A673 (cell line): ENCODE measurements at regions not wholly inside any gene's neighbourhood (a gene's known extent, or its start where the extent isn't known, plus 50 kb on each side); places are given as distances from the start of the nearest gene placed in this dataset.

Experiments used
- BruUV-seq: library from RNA; stranded (reverse); fragments of 400-500 nt; replicated peaks from 2 replicates; lab custom pipeline; 2021; lab: Mats Ljungman, UMichigan
- CTCF ChIA-PET: fragments of 300-600 bp; sonication (Branson Sonifier 250); formaldehyde crosslinking; loops from one replicate; lab custom pipeline; 2022; ENCODE audit warnings: antibody characterized with exemption; lab: Charles Lee
- POLR2A ChIA-PET: fragments of 300-600 bp; sonication (Branson Sonifier 250); formaldehyde crosslinking; loops from one replicate; lab custom pipeline; 2022; ENCODE audit warnings: antibody characterized with exemption; ENCODE audit not compliant: low non-redundant PET; lab: Charles Lee
- DNase-seq: peaks from one replicate; pipeline ENCODE4 v3.0.0-alpha.2; 2015; ENCODE audit warnings: low spot score
- H3K27ac ChIP-seq: fragments of 200-600 bp; sonication (generic); 2 replicates; pipeline ENCODE4 v1.5.1; 2016; ENCODE audit warnings: mixed run types, low read depth, mild to moderate bottlenecking, mixed read lengths, antibody characterized with exemption, low read length; ENCODE audit not compliant: poor library complexity, severe bottlenecking
- H3K27me3 ChIP-seq: fragments of 200-600 bp; sonication (generic); replicated peaks from 2 replicates; pipeline ENCODE4 v1.6.1; 2017; ENCODE audit warnings: mixed run types, low read depth, mild to moderate bottlenecking, mixed read lengths, antibody characterized with exemption, low read length; ENCODE audit not compliant: insufficient read depth, poor library complexity
- H3K36me3 ChIP-seq: fragments of 200-600 bp; sonication (generic); 2 replicates; pipeline ENCODE4 v1.6.1; 2016; ENCODE audit warnings: mixed run types, mild to moderate bottlenecking, mixed read lengths, antibody characterized with exemption, low read length; ENCODE audit not compliant: insufficient read depth, poor library complexity, severe bottlenecking
- H3K4me1 ChIP-seq: fragments of 200-600 bp; sonication (generic); 2 replicates; pipeline ENCODE4 v1.6.1; 2017; ENCODE audit warnings: mixed run types, mild to moderate bottlenecking, mixed read lengths, antibody characterized with exemption, low read length; ENCODE audit not compliant: insufficient read depth, poor library complexity, severe bottlenecking
- H3K4me3 ChIP-seq: fragments of 200-600 bp; sonication (generic); 2 replicates; pipeline ENCODE4 v1.5.1; 2016; ENCODE audit warnings: low read depth, mixed run types, mild to moderate bottlenecking, mixed read lengths, low read length; ENCODE audit not compliant: poor library complexity, severe bottlenecking
- H3K9me3 ChIP-seq: fragments of 200-600 bp; sonication (generic); 2 replicates; pipeline ENCODE4 v1.6.1; 2016; ENCODE audit warnings: mixed run types, low read depth, mild to moderate bottlenecking, mixed read lengths, antibody characterized with exemption, low read length; ENCODE audit not compliant: poor library complexity, severe bottlenecking
- EZH2 ChIP-seq: fragments of 200-600 bp; sonication (generic); IDR thresholded peaks from 2 replicates; pipeline ENCODE4 v1.6.1; 2017; ENCODE audit warnings: borderline replicate concordance, low read depth, mild to moderate bottlenecking, mixed read lengths, antibody characterized with exemption, low read length; ENCODE audit not compliant: poor library complexity, severe bottlenecking
- intact Hi-C: fragments of 100-400 bp; cut with micrococcal nuclease; formaldehyde crosslinking; loops from one replicate; pipeline ENCODE4 v1.10.0; 2022; ENCODE audit not compliant: unreplicated experiment
- TF ChIP-seq, protein P1 (sequence below): fragments of 300-800, 200-600 bp; sonication (generic); conservative IDR thresholded peaks from 2 replicates; pipeline ENCODE4 v1.5.1; 2017; ENCODE audit warnings: low read depth, mild to moderate bottlenecking, antibody characterized with exemption, low read length, moderate library complexity, mixed read lengths

DNA sequence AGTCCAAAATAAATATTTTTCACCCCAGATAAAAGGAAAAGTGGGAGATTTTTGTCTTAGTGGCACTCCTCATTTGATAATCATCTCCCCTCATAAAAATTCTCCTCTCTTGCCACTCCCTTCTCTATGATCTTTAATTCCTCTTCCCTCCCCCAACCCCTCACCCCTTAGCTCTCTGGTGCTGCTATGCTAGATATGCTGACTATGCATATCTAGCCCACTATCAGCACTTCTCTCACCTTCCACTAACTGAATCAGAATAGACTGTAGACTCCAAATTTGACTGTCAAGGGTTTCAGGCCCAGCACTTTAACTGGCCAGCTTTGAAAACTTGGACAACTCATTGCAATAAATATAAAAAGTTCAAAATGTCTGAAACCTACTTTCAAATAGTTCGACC, 254.2 kb downstream of the ETNK1 start:
- intact Hi-C loops, result no loop called here
- BruUV-seq, result no TSS peak
- Histone ChIP-seq H3K9me3 (no peaks in the 10 kb centered on the region), H3K27me3 (no peaks in the 10 kb centered on the region), H3K36me3 (no peaks in the 10 kb centered on the region), H3K4me1 (no peaks in the 10 kb centered on the region), H3K27ac (no peak overlapping the region), H3K4me3 (no peak overlapping the region)
- TF ChIP-seq, protein P1, sequence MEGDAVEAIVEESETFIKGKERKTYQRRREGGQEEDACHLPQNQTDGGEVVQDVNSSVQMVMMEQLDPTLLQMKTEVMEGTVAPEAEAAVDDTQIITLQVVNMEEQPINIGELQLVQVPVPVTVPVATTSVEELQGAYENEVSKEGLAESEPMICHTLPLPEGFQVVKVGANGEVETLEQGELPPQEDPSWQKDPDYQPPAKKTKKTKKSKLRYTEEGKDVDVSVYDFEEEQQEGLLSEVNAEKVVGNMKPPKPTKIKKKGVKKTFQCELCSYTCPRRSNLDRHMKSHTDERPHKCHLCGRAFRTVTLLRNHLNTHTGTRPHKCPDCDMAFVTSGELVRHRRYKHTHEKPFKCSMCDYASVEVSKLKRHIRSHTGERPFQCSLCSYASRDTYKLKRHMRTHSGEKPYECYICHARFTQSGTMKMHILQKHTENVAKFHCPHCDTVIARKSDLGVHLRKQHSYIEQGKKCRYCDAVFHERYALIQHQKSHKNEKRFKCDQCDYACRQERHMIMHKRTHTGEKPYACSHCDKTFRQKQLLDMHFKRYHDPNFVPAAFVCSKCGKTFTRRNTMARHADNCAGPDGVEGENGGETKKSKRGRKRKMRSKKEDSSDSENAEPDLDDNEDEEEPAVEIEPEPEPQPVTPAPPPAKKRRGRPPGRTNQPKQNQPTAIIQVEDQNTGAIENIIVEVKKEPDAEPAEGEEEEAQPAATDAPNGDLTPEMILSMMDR, result no peak
- TF ChIP-seq EZH2, result no peak
- no peak for DNase-seq
- ChIA-PET CTCF (no interaction called here), POLR2A (no interaction called here)

DNA sequence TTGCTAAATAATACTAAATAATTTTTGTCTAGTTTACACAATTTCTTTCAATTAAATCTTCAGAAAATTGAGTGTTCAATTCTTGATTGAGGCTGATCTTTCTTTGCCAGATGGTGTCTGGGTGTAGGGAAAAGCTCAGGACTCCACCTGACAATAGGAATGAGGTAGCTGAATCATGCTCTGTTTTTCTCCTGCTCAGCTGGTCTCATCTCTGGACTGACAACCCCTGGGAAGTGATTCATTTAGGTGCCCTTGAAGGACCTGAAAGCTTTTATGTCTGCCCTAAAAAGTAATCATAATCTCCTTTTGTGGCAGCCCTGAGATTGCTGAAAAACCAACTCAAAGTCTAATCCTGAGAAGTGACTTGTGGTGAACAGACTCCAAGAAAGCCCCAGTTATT, 255.4 kb downstream of the ETNK1 start:
- Histone ChIP-seq H3K9me3 (no peaks in the 10 kb centered on the region), H3K4me1 (no peaks in the 10 kb centered on the region), H3K27ac (no peak overlapping the region), H3K4me3 (no peak overlapping the region), H3K36me3 (no peaks in the 10 kb centered on the region), H3K27me3 (no peaks in the 10 kb centered on the region)
- no TSS peak for BruUV-seq
- DNase-seq, result no peak
- CTCF ChIA-PET, result no interaction called here
- POLR2A ChIA-PET, result no interaction called here
- TF ChIP-seq EZH2, result no peak
- TF ChIP-seq, protein P1, result no peak
- intact Hi-C loops, result no loop called here

DNA sequence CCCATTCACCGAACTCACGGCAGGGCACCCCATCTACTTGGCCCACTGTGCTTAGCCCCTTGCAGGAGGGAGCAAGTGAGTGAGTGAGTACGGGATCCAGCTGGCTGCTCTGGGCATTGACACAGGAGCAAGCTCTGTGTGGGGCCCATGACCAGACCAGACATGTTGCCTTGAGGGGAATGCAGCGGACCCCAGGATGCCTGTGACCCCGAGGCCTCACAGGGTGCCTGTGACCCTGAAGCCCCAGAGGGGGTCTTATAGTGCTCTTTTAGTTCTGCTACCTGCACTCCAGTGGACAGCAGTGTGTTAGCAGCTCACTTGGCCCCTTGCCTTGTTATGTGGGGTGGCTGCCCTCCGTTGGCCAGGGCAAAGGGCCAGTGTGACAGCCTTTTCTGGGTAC, 255.8 kb downstream of the ETNK1 start:
- POLR2A ChIA-PET, result no interaction called here
- no TSS peak for BruUV-seq
- no peak for DNase-seq
- no peaks in the 10 kb centered on the region for H3K4me1 ChIP-seq
- no peaks in the 10 kb centered on the region for H3K36me3 ChIP-seq
- no peak overlapping the region for H3K27ac ChIP-seq
- H3K4me3 ChIP-seq, result no peak overlapping the region
- no peaks in the 10 kb centered on the region for H3K27me3 ChIP-seq
- TF ChIP-seq, protein P1, result no peak
- no peak for TF ChIP-seq EZH2
- CTCF ChIA-PET, result no interaction called here
- no peaks in the 10 kb centered on the region for H3K9me3 ChIP-seq
- intact Hi-C loops, result no loop called here
